ENCODE measurements at regions not wholly inside any gene's neighbourhood (a gene's known extent, or its start where the extent isn't known, plus 50 kb on each side); places are given as distances from the start of the nearest gene placed in this dataset.

DNA sequence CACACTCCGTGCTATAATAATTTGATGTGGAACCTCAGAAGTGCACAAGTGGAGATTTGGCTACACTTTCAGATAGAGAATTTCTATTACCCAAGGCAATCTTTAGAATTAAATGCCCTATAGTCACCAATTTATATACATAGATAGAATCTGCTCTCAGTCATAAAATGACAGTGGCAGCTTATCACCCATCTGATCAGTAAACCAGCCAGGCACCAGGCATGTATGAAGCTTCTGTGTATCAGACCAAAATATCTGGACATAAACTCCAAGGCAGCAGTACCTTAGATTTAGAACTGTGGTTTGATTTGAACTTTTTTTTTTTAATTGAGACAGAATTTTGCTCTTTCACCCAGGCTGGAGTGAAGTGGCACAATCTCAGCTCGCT is 180.9 kb downstream of the IPMK start:
- H3K4me1 ChIP-seq (ENCODE audit: insufficient read depth, low read length, poor library complexity, severe bottlenecking), result no peaks in the 10 kb centered on the region
- H4K20me1 ChIP-seq (ENCODE audit: insufficient read depth, low read length), result no peaks in the 10 kb centered on the region
- H3K9me3 ChIP-seq (ENCODE audit: low read length), result no peaks in the 10 kb centered on the region
- ChIA-PET POLR2A (no interaction called here), CTCF (ENCODE audit: unreplicated experiment) (no interaction called here)
- H3K9me2 ChIP-seq (ENCODE audit: insufficient read depth, low read length), result no peaks in the 10 kb centered on the region
- TF ChIP-seq, protein P1, sequence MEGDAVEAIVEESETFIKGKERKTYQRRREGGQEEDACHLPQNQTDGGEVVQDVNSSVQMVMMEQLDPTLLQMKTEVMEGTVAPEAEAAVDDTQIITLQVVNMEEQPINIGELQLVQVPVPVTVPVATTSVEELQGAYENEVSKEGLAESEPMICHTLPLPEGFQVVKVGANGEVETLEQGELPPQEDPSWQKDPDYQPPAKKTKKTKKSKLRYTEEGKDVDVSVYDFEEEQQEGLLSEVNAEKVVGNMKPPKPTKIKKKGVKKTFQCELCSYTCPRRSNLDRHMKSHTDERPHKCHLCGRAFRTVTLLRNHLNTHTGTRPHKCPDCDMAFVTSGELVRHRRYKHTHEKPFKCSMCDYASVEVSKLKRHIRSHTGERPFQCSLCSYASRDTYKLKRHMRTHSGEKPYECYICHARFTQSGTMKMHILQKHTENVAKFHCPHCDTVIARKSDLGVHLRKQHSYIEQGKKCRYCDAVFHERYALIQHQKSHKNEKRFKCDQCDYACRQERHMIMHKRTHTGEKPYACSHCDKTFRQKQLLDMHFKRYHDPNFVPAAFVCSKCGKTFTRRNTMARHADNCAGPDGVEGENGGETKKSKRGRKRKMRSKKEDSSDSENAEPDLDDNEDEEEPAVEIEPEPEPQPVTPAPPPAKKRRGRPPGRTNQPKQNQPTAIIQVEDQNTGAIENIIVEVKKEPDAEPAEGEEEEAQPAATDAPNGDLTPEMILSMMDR (conservative IDR thresholded peaks at IDR 0.05; ENCODE audit: low read length), result no peak
- TF ChIP-seq EZH2phosphoT487 (IDR thresholded peaks at IDR 0.05; ENCODE audit: borderline replicate concordance, low read depth, low read length), result no peak
- no peak overlapping the region for H3K27ac ChIP-seq (ENCODE audit: low read depth, low read length, poor library complexity, severe bottlenecking)
- H3K36me3 ChIP-seq (ENCODE audit: insufficient read depth, low read length), result no peaks in the 10 kb centered on the region
- H3K4me2 ChIP-seq (ENCODE audit: low read length), result no peak overlapping the region
- H3K79me2 ChIP-seq (ENCODE audit: insufficient read depth, low read depth, low read length), result no peaks in the 10 kb centered on the region
- no peak for DNase-seq (ENCODE audit: low spot score)
- H2AFZ ChIP-seq (ENCODE audit: low read length), result no peak overlapping the region
- no peak overlapping the region for H3K4me3 ChIP-seq (ENCODE audit: low read depth, low read length, poor library complexity, severe bottlenecking)
- no TSS peak for BruUV-seq (replicated peaks)
- intact Hi-C loops (cut with micrococcal nuclease; ENCODE audit: unreplicated experiment), result no loop called here

DNA sequence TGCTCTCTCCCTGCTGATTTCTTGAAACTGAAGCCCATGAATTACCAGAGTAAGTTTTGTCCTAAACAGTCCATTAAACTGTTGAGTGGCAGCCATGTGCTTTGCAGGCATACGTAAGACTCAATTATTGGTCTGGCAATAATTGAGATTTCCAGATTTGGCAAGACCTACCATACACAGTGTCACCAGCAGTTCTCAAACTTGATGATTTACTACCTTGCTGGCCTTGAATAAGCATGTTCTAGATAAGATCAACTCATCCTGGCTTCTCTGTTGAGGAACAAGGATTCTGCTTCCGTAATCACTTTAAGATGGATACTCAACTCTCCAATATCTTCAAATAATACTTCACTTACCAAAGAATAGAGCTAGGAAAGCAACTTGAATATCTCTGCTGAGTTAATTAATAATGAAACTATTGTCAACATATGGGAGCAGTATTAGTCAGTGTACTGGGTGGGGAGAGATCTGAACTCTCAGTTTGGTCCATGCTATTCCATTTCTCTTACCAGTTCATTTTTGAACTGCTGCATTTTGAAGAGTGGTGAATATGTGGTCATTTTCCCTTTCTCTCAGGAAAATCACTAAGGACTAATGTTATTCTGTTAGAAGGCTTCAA is 181.4 kb downstream of the IPMK start:
- no peak overlapping the region for H2AFZ ChIP-seq (ENCODE audit: low read length)
- no peaks in the 10 kb centered on the region for H4K20me1 ChIP-seq (ENCODE audit: insufficient read depth, low read length)
- no peak for DNase-seq (ENCODE audit: low spot score)
- H3K9me3 ChIP-seq (ENCODE audit: low read length), result no peaks in the 10 kb centered on the region
- H3K4me3 ChIP-seq (ENCODE audit: low read depth, low read length, poor library complexity, severe bottlenecking), result no peak overlapping the region
- H3K27ac ChIP-seq (ENCODE audit: low read depth, low read length, poor library complexity, severe bottlenecking), result no peak overlapping the region
- H3K36me3 ChIP-seq (ENCODE audit: insufficient read depth, low read length), result no peaks in the 10 kb centered on the region
- H3K9me2 ChIP-seq (ENCODE audit: insufficient read depth, low read length), result no peaks in the 10 kb centered on the region
- intact Hi-C loops (cut with micrococcal nuclease; ENCODE audit: unreplicated experiment), result no loop called here
- no peak for TF ChIP-seq EZH2phosphoT487 (IDR thresholded peaks at IDR 0.05; ENCODE audit: borderline replicate concordance, low read depth, low read length)
- TF ChIP-seq, protein P1 (conservative IDR thresholded peaks at IDR 0.05; ENCODE audit: low read length), result no peak
- no peak overlapping the region for H3K4me2 ChIP-seq (ENCODE audit: low read length)
- no TSS peak for BruUV-seq (replicated peaks)
- ChIA-PET CTCF (ENCODE audit: unreplicated experiment) (no interaction called here), POLR2A (no interaction called here)
- H3K4me1 ChIP-seq (ENCODE audit: insufficient read depth, low read length, poor library complexity, severe bottlenecking), result no peaks in the 10 kb centered on the region
- H3K79me2 ChIP-seq (ENCODE audit: insufficient read depth, low read depth, low read length), result no peaks in the 10 kb centered on the region

DNA sequence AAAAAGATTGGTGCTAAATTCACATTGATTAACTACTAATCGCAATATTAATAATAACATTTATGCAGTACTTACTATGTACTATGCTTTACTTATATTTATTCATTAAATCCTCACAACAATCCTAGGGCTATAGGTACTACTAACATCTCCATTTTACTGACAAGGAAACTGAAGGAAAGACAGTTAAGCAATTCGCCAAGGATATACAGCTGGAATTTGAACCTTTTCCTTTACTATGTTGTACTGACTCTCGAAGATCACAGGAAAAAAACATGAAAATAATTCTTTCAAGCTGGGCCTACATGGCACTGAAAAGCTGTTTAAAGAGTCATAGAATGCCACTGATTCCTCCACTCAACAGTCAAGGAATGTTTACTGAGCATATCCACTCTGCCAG is 185.4 kb downstream of the IPMK start:
- TF ChIP-seq EZH2phosphoT487 (IDR thresholded peaks at IDR 0.05; ENCODE audit: borderline replicate concordance, low read depth, low read length), result no peak
- TF ChIP-seq, protein P1 (conservative IDR thresholded peaks at IDR 0.05; ENCODE audit: low read length), result no peak
- Histone ChIP-seq H2AFZ (ENCODE audit: low read length) (no peak overlapping the region), H3K9me2 (ENCODE audit: insufficient read depth, low read length) (no peaks in the 10 kb centered on the region), H3K79me2 (ENCODE audit: insufficient read depth, low read depth, low read length) (no peaks in the 10 kb centered on the region), H3K4me3 (ENCODE audit: low read depth, low read length, poor library complexity, severe bottlenecking) (no peak overlapping the region), H3K9me3 (ENCODE audit: low read length) (no peaks in the 10 kb centered on the region), H4K20me1 (ENCODE audit: insufficient read depth, low read length) (no peaks in the 10 kb centered on the region), H3K4me2 (ENCODE audit: low read length) (no peak overlapping the region), H3K4me1 (ENCODE audit: insufficient read depth, low read length, poor library complexity, severe bottlenecking) (no peaks in the 10 kb centered on the region), H3K27ac (ENCODE audit: low read depth, low read length, poor library complexity, severe bottlenecking) (no peak overlapping the region), H3K36me3 (ENCODE audit: insufficient read depth, low read length) (no peaks in the 10 kb centered on the region)
- no TSS peak for BruUV-seq (replicated peaks)
- ChIA-PET POLR2A (interaction anchor here (0.9 kb wide), 1 partner anchor 10 kb away, joined by 3 read pairs; no protein-coding TSS in a partner anchor), CTCF (ENCODE audit: unreplicated experiment) (no interaction called here)
- intact Hi-C loops (cut with micrococcal nuclease; ENCODE audit: unreplicated experiment), result no loop called here
- DNase-seq (ENCODE audit: low spot score), result no peak
